ENCODE measurements at regions not wholly inside any gene's neighbourhood (a gene's known extent, or its start where the extent isn't known, plus 50 kb on each side); places are given as distances from the start of the nearest gene placed in this dataset.
A peak's percentile ranks its signal among the peaks of the same experiment; 100 is the strongest.

GRCh38 chr4:64216741-64217140, 192.5 kb downstream of the TECRL start:
- no peak overlapping the region for H3K4me3 Mint-ChIP-seq
- H3K27ac Mint-ChIP-seq: no peak overlapping the region
- H3K4me1 Mint-ChIP-seq (ENCODE audit: low read depth): no peaks in the 10 kb centered on the region
- H3K27me3 Mint-ChIP-seq (ENCODE audit: low read depth): no peaks in the 10 kb centered on the region
- no peak for ATAC-seq (replicated peaks in 1 of 2)
- H3K9me3 Mint-ChIP-seq: peaks cover 7% of the 10 kb centered on the region in 2 donors
- DNase-seq: no peak
- H3K36me3 Mint-ChIP-seq (ENCODE audit: insufficient read depth in 2 of 2): peaks cover 0 to 2% of the 10 kb centered on the region in 2 donors

- DNase-seq (no peak), ATAC-seq (replicated peaks in 1 of 2) (no peak)
- peaks cover 7 to 10% of the 10 kb centered on the region in 2 donors for H3K9me3 Mint-ChIP-seq
- no peaks in the 10 kb centered on the region for H3K27me3 Mint-ChIP-seq (ENCODE audit: low read depth)
- no peak overlapping the region for H3K27ac Mint-ChIP-seq
- H3K36me3 Mint-ChIP-seq (ENCODE audit: insufficient read depth in 2 of 2): no peaks in the 10 kb centered on the region
- no peaks in the 10 kb centered on the region for H3K4me1 Mint-ChIP-seq (ENCODE audit: low read depth)
- no peak overlapping the region for H3K4me3 Mint-ChIP-seq
These were observed 203.9 kb downstream of the TECRL start for GRCh38 chr4:64205376-64205775.

GRCh38 chr4:64200001-64200555, 209.2 kb downstream of the TECRL start:
- DNase-seq (no peak), ATAC-seq (replicated peaks in 1 of 2) (no peak)
- peaks cover 3 to 7% of the 10 kb centered on the region in 2 donors for H3K9me3 Mint-ChIP-seq
- H3K4me3 Mint-ChIP-seq: no peak overlapping the region
- peaks cover 0 to 1% of the 10 kb centered on the region in 2 donors for H3K36me3 Mint-ChIP-seq (ENCODE audit: insufficient read depth in 2 of 2)
- H3K27ac Mint-ChIP-seq: no peak overlapping the region
- no peaks in the 10 kb centered on the region for H3K27me3 Mint-ChIP-seq (ENCODE audit: low read depth)
- no peaks in the 10 kb centered on the region for H3K4me1 Mint-ChIP-seq (ENCODE audit: low read depth)

GRCh38 chr4:64195582-64195981, 213.7 kb downstream of the TECRL start:
- no peak for ATAC-seq (replicated peaks in 1 of 2)
- no peaks in the 10 kb centered on the region for H3K4me1 Mint-ChIP-seq (ENCODE audit: low read depth)

GRCh38 chr4:64192731-64193412, 216.4 kb downstream of the TECRL start:
- no peak overlapping the region for H3K27ac Mint-ChIP-seq
- peaks cover 0 to 1% of the 10 kb centered on the region in 2 donors for H3K36me3 Mint-ChIP-seq (ENCODE audit: insufficient read depth in 2 of 2)
- no peaks in the 10 kb centered on the region for H3K27me3 Mint-ChIP-seq (ENCODE audit: low read depth)
- no peak for DNase-seq
- no peaks in the 10 kb centered on the region for H3K4me1 Mint-ChIP-seq (ENCODE audit: low read depth)
- H3K4me3 Mint-ChIP-seq: no peak overlapping the region
- H3K9me3 Mint-ChIP-seq: peaks cover 6 to 9% of the 10 kb centered on the region in 2 donors
- no peak for ATAC-seq (replicated peaks in 1 of 2)

More at GRCh38 chr4:64195582-64195981, 213.7 kb downstream of the TECRL start:
- H3K27me3 Mint-ChIP-seq (ENCODE audit: low read depth): no peaks in the 10 kb centered on the region
- DNase-seq: no peak
- no peak overlapping the region for H3K4me3 Mint-ChIP-seq
- peaks cover 4 to 10% of the 10 kb centered on the region in 2 donors for H3K9me3 Mint-ChIP-seq
- peaks cover 0 to 3% of the 10 kb centered on the region in 2 donors for H3K36me3 Mint-ChIP-seq (ENCODE audit: insufficient read depth in 2 of 2)
- H3K27ac Mint-ChIP-seq: no peak overlapping the region

GRCh38 chr4:64174247-64174882, 234.9 kb downstream of the TECRL start:
- ATAC-seq (replicated peaks in 1 of 2) (no peak), DNase-seq (no peak)
- Mint-ChIP-seq H3K4me1 (ENCODE audit: low read depth) (no peaks in the 10 kb centered on the region), H3K27ac (no peak overlapping the region), H3K36me3 (ENCODE audit: insufficient read depth in 2 of 2) (no peaks in the 10 kb centered on the region), H3K4me3 (no peak overlapping the region), H3K27me3 (ENCODE audit: low read depth) (no peaks in the 10 kb centered on the region), H3K9me3 (no peaks in the 10 kb centered on the region)

GRCh38 chr4:64166365-64166764, 242.9 kb downstream of the TECRL start:
- ATAC-seq (replicated peaks in 1 of 2) (no peak), DNase-seq (no peak)
- Mint-ChIP-seq H3K4me3 (no peak overlapping the region), H3K27ac (no peak overlapping the region), H3K4me1 (ENCODE audit: low read depth) (no peaks in the 10 kb centered on the region), H3K27me3 (ENCODE audit: low read depth) (no peaks in the 10 kb centered on the region), H3K9me3 (no peaks in the 10 kb centered on the region), H3K36me3 (ENCODE audit: insufficient read depth in 2 of 2) (no peaks in the 10 kb centered on the region)

GRCh38 chr4:64158648-64159326, 250.5 kb downstream of the TECRL start:
- Mint-ChIP-seq H3K27ac (no peak overlapping the region), H3K4me1 (ENCODE audit: low read depth) (no peaks in the 10 kb centered on the region), H3K9me3 (peaks cover 0 to 2% of the 10 kb centered on the region in 2 donors), H3K27me3 (ENCODE audit: low read depth) (no peaks in the 10 kb centered on the region), H3K36me3 (ENCODE audit: insufficient read depth in 2 of 2) (no peaks in the 10 kb centered on the region), H3K4me3 (peak overlapping the region; percentile 24 to 55)
- DNase-seq: peak; percentile 46 to 51
- peak in 1 of 2 donors; percentile 42 for ATAC-seq (replicated peaks in 1 of 2)

- Mint-ChIP-seq H3K9me3 (peaks cover 0 to 2% of the 10 kb centered on the region in 2 donors), H3K4me1 (ENCODE audit: low read depth) (no peaks in the 10 kb centered on the region), H3K4me3 (no peak overlapping the region), H3K27me3 (ENCODE audit: low read depth) (no peaks in the 10 kb centered on the region), H3K36me3 (ENCODE audit: insufficient read depth in 2 of 2) (no peaks in the 10 kb centered on the region), H3K27ac (no peak overlapping the region)
- ATAC-seq (replicated peaks in 1 of 2) (no peak), DNase-seq (no peak)
These were observed 251.9 kb downstream of the TECRL start for GRCh38 chr4:64157397-64157796.

GRCh38 chr4:64156253-64156652, 253.0 kb downstream of the TECRL start:
- H3K27ac Mint-ChIP-seq: no peak overlapping the region
- no peaks in the 10 kb centered on the region for H3K4me1 Mint-ChIP-seq (ENCODE audit: low read depth)
- ATAC-seq (replicated peaks in 1 of 2) (no peak), DNase-seq (no peak)
- H3K9me3 Mint-ChIP-seq: peaks cover 0 to 2% of the 10 kb centered on the region in 2 donors
- no peaks in the 10 kb centered on the region for H3K36me3 Mint-ChIP-seq (ENCODE audit: insufficient read depth in 2 of 2)
- H3K27me3 Mint-ChIP-seq (ENCODE audit: low read depth): no peaks in the 10 kb centered on the region
- no peak overlapping the region for H3K4me3 Mint-ChIP-seq

- ATAC-seq (replicated peaks in 1 of 2) (no peak), DNase-seq (no peak)
- H3K9me3 Mint-ChIP-seq: peaks cover 11% of the 10 kb centered on the region in 2 donors
- H3K4me3 Mint-ChIP-seq: no peak overlapping the region
- H3K36me3 Mint-ChIP-seq (ENCODE audit: insufficient read depth in 2 of 2): peaks cover 0 to 5% of the 10 kb centered on the region in 2 donors
- H3K27me3 Mint-ChIP-seq (ENCODE audit: low read depth): no peaks in the 10 kb centered on the region
- H3K27ac Mint-ChIP-seq: no peak overlapping the region
- H3K4me1 Mint-ChIP-seq (ENCODE audit: low read depth): no peaks in the 10 kb centered on the region
These were observed 263.2 kb downstream of the TECRL start for GRCh38 chr4:64146030-64146429.

GRCh38 chr4:64144994-64145393, 264.3 kb downstream of the TECRL start:
- H3K4me1 Mint-ChIP-seq (ENCODE audit: low read depth): no peaks in the 10 kb centered on the region
- no peak for ATAC-seq (replicated peaks in 1 of 2)
- no peak overlapping the region for H3K27ac Mint-ChIP-seq

GRCh38 chr4:64130907-64131306, 278.3 kb downstream of the TECRL start:
- Mint-ChIP-seq H3K4me1 (ENCODE audit: low read depth) (no peaks in the 10 kb centered on the region), H3K9me3 (peaks cover 0 to 2% of the 10 kb centered on the region in 2 donors), H3K36me3 (ENCODE audit: insufficient read depth in 2 of 2) (no peaks in the 10 kb centered on the region), H3K4me3 (no peak overlapping the region), H3K27ac (no peak overlapping the region), H3K27me3 (ENCODE audit: low read depth) (no peaks in the 10 kb centered on the region)
- DNase-seq: no peak
- no peak for ATAC-seq (replicated peaks in 1 of 2)

More at GRCh38 chr4:64144994-64145393, 264.3 kb downstream of the TECRL start:
- H3K36me3 Mint-ChIP-seq (ENCODE audit: insufficient read depth in 2 of 2): peaks cover 0 to 5% of the 10 kb centered on the region in 2 donors
- DNase-seq: no peak
- no peaks in the 10 kb centered on the region for H3K27me3 Mint-ChIP-seq (ENCODE audit: low read depth)
- peaks cover 12 to 13% of the 10 kb centered on the region in 2 donors for H3K9me3 Mint-ChIP-seq
- H3K4me3 Mint-ChIP-seq: no peak overlapping the region

Measured in activated T-cell treated with anti-CD3 and anti-CD28 coated beads, Interleukin-2, amount 50 U/mL, for 72 hours (primary cell).